Lung (tissue), 11 donors: ENCODE measurements at regions not wholly inside any gene's neighbourhood (a gene's known extent, or its start where the extent isn't known, plus 50 kb on each side); places are given as distances from the start of the nearest gene placed in this dataset.

Source experiments
- ATAC-seq: fragments of 200-7000 bp; cut with Tn5 transposase; one replicate; pipeline ENCODE4 v1.9.1; 2020; ENCODE audit warnings: moderate number of reproducible peaks; ENCODE audit not compliant: insufficient read depth, low FRiP score
- DNase-seq, 3 donors: peaks; one replicate each; pipeline ENCODE4 v3.0.0-alpha.2; 2013 to 2017
- H3K27ac ChIP-seq, 2 donors: one replicate each; pipeline ENCODE4 v1.5.1; 2013; ENCODE audit warnings: mild to moderate bottlenecking in 2 of 2, moderate library complexity in 2 of 2, control low read depth in 1 of 2, inconsistent platforms in 1 of 2, low read depth in 1 of 2, low read length in 1 of 2
- H3K27me3 ChIP-seq, 3 donors: one replicate each; pipeline ENCODE4 v1.5.1; 2013; ENCODE audit warnings: low read length in 2 of 3; ENCODE audit not compliant: control insufficient read depth in 3 of 3, insufficient read depth in 3 of 3
- H3K36me3 ChIP-seq, 4 donors: one replicate each; pipeline ENCODE4 v1.5.1; 2013; ENCODE audit warnings: low read length in 4 of 4, mild to moderate bottlenecking in 1 of 4, moderate library complexity in 1 of 4; ENCODE audit not compliant: control insufficient read depth in 4 of 4, insufficient read depth in 4 of 4
- H3K4me1 ChIP-seq, 5 donors: one replicate each; pipeline ENCODE4 v1.5.1; 2013; ENCODE audit warnings: low read length in 5 of 5, mild to moderate bottlenecking in 2 of 5, moderate library complexity in 1 of 5; ENCODE audit not compliant: control insufficient read depth in 5 of 5, insufficient read depth in 5 of 5
- H3K4me3 ChIP-seq: one replicate; pipeline ENCODE4 v1.5.1; 2013; ENCODE audit warnings: mild to moderate bottlenecking, control low read depth, moderate library complexity
- H3K9ac ChIP-seq, 2 donors: one replicate each; pipeline ENCODE4 v1.5.1; 2013; ENCODE audit warnings: low read length in 2 of 2, control low read depth in 1 of 2; ENCODE audit not compliant: insufficient read depth in 1 of 2
- H3K9me3 ChIP-seq, 4 donors: one replicate each; pipeline ENCODE4 v1.5.1; 2013; ENCODE audit warnings: low read length in 3 of 4, mild to moderate bottlenecking in 1 of 4, moderate library complexity in 1 of 4; ENCODE audit not compliant: control insufficient read depth in 4 of 4, insufficient read depth in 3 of 4
- CTCF ChIP-seq: IDR thresholded peaks from 2 replicates; pipeline ENCODE4 v1.5.1; 2012; ENCODE audit warnings: mild to moderate bottlenecking; ENCODE audit errors: control extremely low read depth, extremely low read depth
- WGBS, 2 donors: extraction: QIAGEN DNeasy Blood & Tissue Kit; methylation state at CpG; one replicate each; pipeline ENCODE4 v1.1.7; 2013; 5-methylcytosine and 5-hydroxymethylcytosine counted together
- donor health status: control.
- donor health status: control.
- donor health status: Bipolar disorder and iron deficiency.
- donor health status: healthy.
- donor health status: DM: yes; HTN: yes; CAD: no.

- DNase-seq (no peak), ATAC-seq (no peak)
- peaks cover 0 to 15% (median 6%) of the 10 kb centered on the region in 3 donors for H3K27me3 ChIP-seq
- WGBS, 2 donors, result 75 to 86% methylated on average over 6 of the region's 6 CpGs
- H3K9ac ChIP-seq, result no peak overlapping the region
- H3K9me3 ChIP-seq, result peaks cover 0 to 22% (median 4%) of the 10 kb centered on the region in 4 donors
- no peak overlapping the region for H3K27ac ChIP-seq
- no peaks in the 10 kb centered on the region for H3K36me3 ChIP-seq
- H3K4me1 ChIP-seq, result peaks cover 0 to 9% (median 0%) of the 10 kb centered on the region in 5 donors
- TF ChIP-seq CTCF, result no peak
- no peak overlapping the region for H3K4me3 ChIP-seq
Observed at GRCh38 chr5:2193142-2193541, 310.4 kb upstream of the IRX4 start.

- DNase-seq (no peak), ATAC-seq (no peak)
- Histone ChIP-seq H3K27ac (no peak overlapping the region), H3K36me3 (no peaks in the 10 kb centered on the region), H3K27me3 (peaks cover 0 to 9% (median 2%) of the 10 kb centered on the region in 3 donors), H3K9me3 (peaks cover 0 to 22% (median 4%) of the 10 kb centered on the region in 4 donors), H3K9ac (no peak overlapping the region), H3K4me3 (no peak overlapping the region), H3K4me1 (peaks cover 0 to 9% (median 0%) of the 10 kb centered on the region in 5 donors)
- WGBS, 2 donors, result 67 to 87% methylated on average over 8 of the region's 8 CpGs
- no peak for TF ChIP-seq CTCF
Observed at GRCh38 chr5:2192496-2192895, 309.8 kb upstream of the IRX4 start.

GRCh38 chr5:2191972-2192371, 309.2 kb upstream of the IRX4 start:
- Histone ChIP-seq H3K9ac (no peak overlapping the region), H3K4me1 (peaks cover 0 to 7% (median 0%) of the 10 kb centered on the region in 5 donors), H3K4me3 (no peak overlapping the region), H3K9me3 (peaks cover 0 to 21% (median 4%) of the 10 kb centered on the region in 4 donors), H3K27me3 (peaks cover 0 to 5% (median 2%) of the 10 kb centered on the region in 3 donors), H3K36me3 (no peaks in the 10 kb centered on the region), H3K27ac (no peak overlapping the region)
- 62 to 68% methylated on average over 6 of the region's 6 CpGs for WGBS, 2 donors
- ATAC-seq, result no peak
- TF ChIP-seq CTCF, result no peak
- DNase-seq, result no peak

GRCh38 chr5:2190549-2190948, 307.8 kb upstream of the IRX4 start:
- 68 to 75% methylated on average over 9 of the region's 9 CpGs for WGBS, 2 donors
- Histone ChIP-seq H3K9me3 (peaks cover 0 to 16% (median 4%) of the 10 kb centered on the region in 4 donors), H3K27ac (no peak overlapping the region), H3K9ac (no peak overlapping the region), H3K4me1 (no peaks in the 10 kb centered on the region), H3K4me3 (no peak overlapping the region), H3K27me3 (peaks cover 0 to 2% (median 2%) of the 10 kb centered on the region in 3 donors), H3K36me3 (no peaks in the 10 kb centered on the region)
- DNase-seq, result no peak
- TF ChIP-seq CTCF, result no peak
- no peak for ATAC-seq
